HepG2 (cell line): ENCODE measurements at regions not wholly inside any gene's neighbourhood (a gene's known extent, or its start where the extent isn't known, plus 50 kb on each side); places are given as distances from the start of the nearest gene placed in this dataset.

Experiments used
- ATAC-seq: fragments of 200-7000 bp; cut with Tn5 transposase; 3 replicates; pipeline ENCODE4 v1.9.1; 2020; ENCODE audit warnings: mild to moderate bottlenecking, moderate library complexity
- BruUV-seq: library from RNA; stranded (reverse); fragments of 400-500 nt; replicated peaks from 2 replicates; lab custom pipeline; 2021; lab: Mats Ljungman, UMichigan
- CTCF ChIA-PET: fragments of 300-600 bp; formaldehyde crosslinking; extraction: SDS; loops from one replicate; lab custom pipeline; 2021; ENCODE audit warnings: low total read pairs, inconsistent platforms, low intra/inter-chr PET ratio; lab: Yijun Ruan, JAX
- POLR2A ChIA-PET: fragments of 350-600 bp; sonication (Branson Sonifier 250); formaldehyde crosslinking; loops from one replicate; lab custom pipeline; 2020; ENCODE audit warnings: antibody characterized with exemption, inconsistent platforms; lab: Yijun Ruan, JAX
- DNase-seq: peaks from one replicate; pipeline ENCODE4 v3.0.0-alpha.2; 2015; ENCODE audit warnings: low spot score
- FAIRE-seq: peaks from 3 replicates; lab custom pipeline; 2011; peaks lifted over from hg19 to GRCh38; lab: Jason Lieb, UNC
- H2AFZ ChIP-seq: one replicate; pipeline ENCODE4 v1.6.1; 2011; ENCODE audit warnings: low read length, inconsistent platforms
- H3K27ac ChIP-seq: fragments of 300-600 bp; 3 replicates; pipeline ENCODE4 v1.8.0; 2011; ENCODE audit warnings: mixed run types, mild to moderate bottlenecking, mixed read lengths, low read length, inconsistent platforms; ENCODE audit not compliant: insufficient read depth; ENCODE audit errors: extremely low read length
- H3K27me3 ChIP-seq, 2 experiments: fragments of 200-600 bp in 1 of 2; 2 replicates in 1 of 2; 3 replicates in 1 of 2; pipeline versions ENCODE4 v1.6.0 to v1.8.0; 2011; ENCODE audit warnings: low read length in 2 of 2, mild to moderate bottlenecking in 2 of 2, moderate library complexity in 2 of 2, inconsistent platforms in 1 of 2; ENCODE audit not compliant: insufficient read depth in 2 of 2, control insufficient read depth in 1 of 2
- H3K36me3 ChIP-seq, 2 experiments: fragments of 200-600 bp in 1 of 2; replicated peaks in 1 of 2; 2 replicates in 1 of 2; 3 replicates in 1 of 2; pipeline versions ENCODE4 v1.5.1 to v1.8.0; 2011; ENCODE audit warnings: low read length in 2 of 2, inconsistent platforms in 1 of 2; ENCODE audit not compliant: insufficient read depth in 2 of 2, control insufficient read depth in 1 of 2
- H3K4me1 ChIP-seq: 2 replicates; pipeline ENCODE4 v1.5.1; 2012; ENCODE audit warnings: low read length, inconsistent platforms; ENCODE audit not compliant: insufficient read depth
- H3K4me2 ChIP-seq: 2 replicates; pipeline ENCODE4 v1.6.0; 2011; ENCODE audit warnings: low read depth, low read length, inconsistent platforms
- H3K4me3 ChIP-seq, 3 experiments: fragments of 200-600 bp in 1 of 3; sonication (generic), shearing (Covaris generic) in 1 of 3; replicated peaks in 1 of 3; 2 replicates each; pipeline ENCODE4 v1.5.1; 2011 to 2016; ENCODE audit warnings: low read length in 3 of 3, inconsistent platforms in 2 of 3, low read depth in 2 of 3, mild to moderate bottlenecking in 2 of 3, control low read depth in 1 of 3, mixed read lengths in 1 of 3; ENCODE audit not compliant: insufficient read depth in 1 of 3
- H3K79me2 ChIP-seq: one replicate; pipeline ENCODE4 v1.6.1; 2011; ENCODE audit warnings: low read length, inconsistent platforms; ENCODE audit not compliant: insufficient read depth
- H3K9ac ChIP-seq: 2 replicates; pipeline ENCODE4 v1.6.0; 2011; ENCODE audit warnings: mild to moderate bottlenecking, low read depth, low read length, inconsistent platforms; ENCODE audit not compliant: insufficient read depth
- H3K9me3 ChIP-seq: 2 replicates; pipeline ENCODE4 v1.5.1; 2012; ENCODE audit warnings: mild to moderate bottlenecking, low read length
- H4K20me1 ChIP-seq: 2 replicates; pipeline ENCODE4 v1.6.0; 2011; ENCODE audit warnings: inconsistent platforms, mild to moderate bottlenecking, low read length, moderate library complexity; ENCODE audit not compliant: insufficient read depth
- SALL1 ChIP-seq: sonication (generic); formaldehyde crosslinking; IDR thresholded peaks from 2 replicates; pipeline ENCODE4 v1.8.0; 2022; ENCODE audit warnings: mild to moderate bottlenecking, missing genetic modification reagents
- ZMYM3 ChIP-seq: sonication (generic); formaldehyde crosslinking; IDR thresholded peaks from 2 replicates; pipeline ENCODE4 v1.5.1; 2020; ENCODE audit warnings: mild to moderate bottlenecking, missing genetic modification reagents
- ZNF460 ChIP-seq: sonication (generic); formaldehyde crosslinking; IDR thresholded peaks from 2 replicates; pipeline ENCODE4 v1.5.1; 2020; ENCODE audit warnings: missing genetic modification reagents, mild to moderate bottlenecking, borderline replicate concordance
- ZNF703 ChIP-seq: sonication (generic); formaldehyde crosslinking; IDR thresholded peaks from 2 replicates; pipeline ENCODE4 v1.5.1; 2020; ENCODE audit warnings: missing genetic modification reagents, mild to moderate bottlenecking, moderate library complexity, borderline replicate concordance
- WGBS: methylation state at CpG from one replicate; pipeline ENCODE4 v1.1.6; 2017; ENCODE audit warnings: low lambda C conversion rate; 5-methylcytosine and 5-hydroxymethylcytosine counted together
- in situ Hi-C: cut with HindIII; loops from 2 replicates; pipeline ENCODE4 v1.10.0; 2017; ENCODE audit warnings: low pct_unique_long_range_greater_than_20kb; ENCODE audit not compliant: extremely low pct_ligation_motif_present
- intact Hi-C: fragments of 100-400 bp; cut with micrococcal nuclease; formaldehyde crosslinking; loops from one replicate; pipeline ENCODE4 v1.10.0; 2022; ENCODE audit not compliant: unreplicated experiment

- no peak for DNase-seq
Observed at GRCh38 chr11:69358398-69359020, 64.6 kb downstream of the MYEOV start.

DNA sequence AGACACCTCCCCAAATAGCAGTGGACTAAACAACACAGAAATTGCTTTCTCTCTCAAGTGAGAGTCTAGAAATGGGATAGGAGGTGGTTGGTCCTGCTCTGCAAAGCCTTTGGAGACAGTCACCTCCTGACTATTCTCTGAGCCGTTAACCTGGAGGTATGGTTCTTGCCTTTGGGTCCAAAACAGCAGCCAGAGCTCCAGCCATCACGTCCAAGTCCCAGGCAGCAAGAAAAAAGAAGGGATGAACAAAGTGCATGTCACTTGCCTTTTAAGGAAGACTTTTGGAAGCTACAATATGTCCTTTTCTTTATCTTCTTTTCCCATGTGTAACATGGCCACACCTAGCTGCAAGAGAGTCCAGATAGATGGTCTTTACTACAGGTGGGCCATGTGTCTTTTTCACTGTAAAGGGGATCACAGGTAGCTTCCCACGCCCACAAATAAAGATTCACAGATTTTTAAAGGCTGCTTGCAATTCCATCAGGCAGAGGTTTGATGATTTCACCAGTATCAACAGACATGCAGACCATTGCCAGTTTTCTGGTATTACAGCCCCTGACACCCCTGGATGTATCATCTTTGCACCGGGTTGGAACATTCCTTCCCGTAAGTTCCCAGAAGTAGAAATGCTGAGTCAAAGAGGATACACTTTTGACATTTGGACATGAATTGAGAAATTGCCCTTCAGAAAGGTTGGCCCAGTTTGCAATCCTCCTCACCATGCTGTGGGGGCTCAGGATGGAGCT, 66.0 kb downstream of the MYEOV start:
- Histone ChIP-seq H4K20me1 (no peaks in the 10 kb centered on the region), H3K4me2 (no peak overlapping the region), H3K27me3 (peaks cover 0 to 9% of the 10 kb centered on the region in 2 experiments; a peak in 1 of 5 replicates), H3K36me3 (no peaks in the 10 kb centered on the region), H2AFZ (no peak overlapping the region), H3K9ac (no peak overlapping the region), H3K4me1 (peaks cover 24% of the 10 kb centered on the region), H3K4me3 (no peak overlapping the region), H3K27ac (no peak overlapping the region), H3K9me3 (peaks cover 7% of the 10 kb centered on the region; the same call in 1 of the 2 replicates), H3K79me2 (no peaks in the 10 kb centered on the region)
- TF ChIP-seq ZMYM3 (CRISPR knock-in tag), result 0 out of 2 replicates have a peak, but pooled peaks have one; percentile 17
- TF ChIP-seq SALL1 (CRISPR knock-in tag), result no peak
- ATAC-seq (no peak), FAIRE-seq (no peak), DNase-seq (no peak)
- ChIA-PET CTCF (no interaction called here), POLR2A (no interaction called here)
- no TSS peak for BruUV-seq
- 40% methylated on average over 5 of the region's 5 CpGs for WGBS
- in situ Hi-C loops (no loop called here), intact Hi-C loops (no loop called here)

More at GRCh38 chr11:69358398-69359020, 64.6 kb downstream of the MYEOV start:
- Histone ChIP-seq H3K4me1 (peaks cover 29% of the 10 kb centered on the region), H3K4me2 (no peak overlapping the region), H4K20me1 (no peaks in the 10 kb centered on the region), H3K9ac (no peak overlapping the region), H3K36me3 (no peaks in the 10 kb centered on the region), H3K27ac (no peak overlapping the region), H3K27me3 (peaks cover 0 to 9% of the 10 kb centered on the region in 2 experiments; a peak in 1 of 5 replicates), H3K79me2 (no peaks in the 10 kb centered on the region), H3K4me3 (no peak overlapping the region), H3K9me3 (peaks cover 7% of the 10 kb centered on the region; the same call in 1 of the 2 replicates), H2AFZ (no peak overlapping the region)
- intact Hi-C loops (no loop called here), in situ Hi-C loops (no loop called here)
- CTCF ChIA-PET, result no interaction called here
- ATAC-seq (no peak), FAIRE-seq (no peak)
- POLR2A ChIA-PET, result no interaction called here
- BruUV-seq, result no TSS peak
- WGBS, result 70% methylated on average over 3 of the region's 8 CpGs
- TF ChIP-seq ZNF703 (CRISPR knock-in tag) (no peak), ZNF460 (no peak)
